RPMI8226 (cell line): ENCODE measurements at regions not wholly inside any gene's neighbourhood (a gene's known extent, or its start where the extent isn't known, plus 50 kb on each side); places are given as distances from the start of the nearest gene placed in this dataset.

Experiments
- DNase-seq: peaks from one replicate; pipeline ENCODE4 v3.0.0-alpha.2; 2015

DNA sequence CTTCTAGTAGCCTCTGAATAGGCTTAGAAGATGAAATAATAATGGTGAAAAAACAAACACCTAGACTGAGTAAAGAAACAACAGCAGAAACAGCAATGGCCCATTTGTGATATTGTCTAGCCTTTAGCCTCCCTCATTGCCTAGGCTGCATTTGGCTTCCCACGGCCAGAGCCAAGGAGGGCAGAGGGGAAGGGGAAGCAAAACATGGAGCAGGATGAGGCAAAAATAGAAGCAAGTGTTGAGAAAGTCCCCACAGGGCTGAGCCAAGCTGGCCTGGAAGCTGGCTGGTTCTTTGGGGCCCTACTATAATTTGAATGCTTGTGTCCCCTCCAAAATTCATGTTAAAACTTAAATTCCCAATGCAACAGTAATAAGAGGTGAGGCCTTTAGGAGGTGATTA, 60.2 kb upstream of the KSR1 start:
- no peak for DNase-seq

DNA sequence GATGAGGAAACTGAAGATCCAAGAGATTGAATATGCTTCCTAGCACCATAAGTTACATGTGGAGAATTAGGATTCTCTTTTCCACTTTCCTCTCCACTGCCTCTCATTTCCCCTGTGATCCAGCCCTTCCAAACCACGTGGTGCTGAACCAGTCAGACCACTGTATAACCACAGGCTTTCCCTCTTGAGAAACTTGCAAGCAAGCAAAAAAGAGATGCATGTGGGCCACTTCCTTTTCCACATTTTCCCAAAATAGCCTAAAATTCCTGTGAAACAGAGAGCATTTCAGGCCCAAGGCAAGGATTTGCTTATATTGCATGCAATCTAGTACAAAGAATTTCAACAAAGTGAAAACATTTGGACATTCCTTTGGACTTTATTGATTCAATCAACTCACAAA, 59.3 kb upstream of the KSR1 start:
- no peak for DNase-seq

- no peak for DNase-seq
Observed at GRCh38 chr17:27398691-27399090, 57.6 kb upstream of the KSR1 start.

GRCh38 chr17:27400991-27401390, 55.3 kb upstream of the KSR1 start:
- no peak for DNase-seq

DNA sequence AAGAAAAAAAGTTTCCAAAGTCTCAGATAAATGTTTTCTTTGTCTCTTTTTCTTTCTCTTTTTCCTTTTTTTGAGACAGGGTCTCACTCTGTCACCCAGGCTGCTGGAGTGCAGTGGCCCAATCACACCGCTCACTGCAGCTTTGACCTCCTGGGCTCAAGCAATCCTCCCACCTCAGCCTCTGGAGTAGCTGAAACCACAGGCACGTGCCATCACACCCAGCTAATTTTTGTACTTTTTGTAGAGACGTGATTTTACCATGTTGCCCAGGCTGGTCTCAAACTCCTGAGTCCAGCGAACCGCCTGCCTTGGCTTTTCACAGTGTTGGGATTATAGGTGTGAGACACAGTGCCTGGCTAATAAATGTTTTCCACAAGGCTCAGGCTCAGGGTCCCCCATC, 53.3 kb upstream of the KSR1 start:
- DNase-seq: no peak

DNA sequence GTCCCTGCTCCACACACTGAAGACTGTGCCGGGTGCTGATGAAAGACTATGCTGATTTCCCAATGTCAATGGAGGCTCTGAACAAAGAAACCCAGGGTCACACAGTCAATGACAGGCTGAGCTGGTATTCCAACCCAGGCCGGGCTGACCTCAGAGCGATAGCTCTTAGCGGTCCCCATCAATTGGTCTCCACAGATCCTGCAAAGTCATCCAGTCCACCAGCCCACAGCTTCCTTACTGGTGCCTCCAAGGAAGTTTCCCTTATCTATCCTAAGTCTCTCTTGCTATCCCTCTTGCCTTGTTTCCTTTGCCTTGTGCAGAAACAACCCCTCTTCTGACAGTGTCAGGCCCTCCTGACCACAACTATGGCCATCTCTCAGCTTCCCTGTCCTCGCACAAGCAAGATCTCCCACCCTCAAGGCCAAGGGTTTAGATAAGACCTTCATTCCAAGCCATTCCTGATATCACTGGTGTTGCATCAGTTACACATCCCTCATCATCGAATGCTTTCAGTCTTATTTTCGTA, 52.7 kb upstream of the KSR1 start:
- DNase-seq: no peak

- no peak for DNase-seq
Observed at GRCh38 chr17:27404676-27405075, 51.6 kb upstream of the KSR1 start.
